H9 (cell line): ENCODE measurements at regions not wholly inside any gene's neighbourhood (a gene's known extent, or its start where the extent isn't known, plus 50 kb on each side); places are given as distances from the start of the nearest gene placed in this dataset.

Source experiments
- DNase-seq: peaks from one replicate; pipeline ENCODE4 v3.0.0-alpha.2; 2017
- H2AFZ ChIP-seq: one replicate; pipeline ENCODE4 v1.6.1; 2013; ENCODE audit warnings: mild to moderate bottlenecking, low read length, control low read depth, moderate library complexity
- H2AK5ac ChIP-seq: 2 replicates; pipeline ENCODE4 v1.6.1; 2013; ENCODE audit warnings: low read length, control low read depth, mixed read lengths; ENCODE audit not compliant: insufficient read length
- H2BK120ac ChIP-seq: one replicate; pipeline ENCODE4 v1.6.1; 2013; ENCODE audit warnings: low read depth, mild to moderate bottlenecking, low read length, control low read depth, inconsistent platforms; ENCODE audit not compliant: poor library complexity, severe bottlenecking
- H2BK12ac ChIP-seq: 2 replicates; pipeline ENCODE4 v1.6.1; 2013; ENCODE audit warnings: low read length, control low read depth, mixed read lengths, low read depth; ENCODE audit not compliant: insufficient read length
- H2BK15ac ChIP-seq: 2 replicates; pipeline ENCODE4 v1.6.1; 2013; ENCODE audit warnings: low read depth, low read length, control low read depth
- H2BK20ac ChIP-seq: one replicate; pipeline ENCODE4 v1.6.1; 2013; ENCODE audit warnings: low read depth, mild to moderate bottlenecking, low read length, control low read depth, inconsistent platforms; ENCODE audit not compliant: poor library complexity, severe bottlenecking
- H2BK5ac ChIP-seq: 2 replicates; pipeline ENCODE4 v1.6.1; 2013; ENCODE audit warnings: low read length, control low read depth, mixed read lengths; ENCODE audit not compliant: insufficient read length
- H3K14ac ChIP-seq: 2 replicates; pipeline ENCODE4 v1.6.1; 2013; ENCODE audit warnings: low read length, control low read depth; ENCODE audit not compliant: insufficient read depth
- H3K18ac ChIP-seq: 2 replicates; pipeline ENCODE4 v1.6.1; 2013; ENCODE audit warnings: low read depth, mild to moderate bottlenecking, mixed read lengths, low read length, control low read depth; ENCODE audit not compliant: insufficient read length
- H3K23ac ChIP-seq: 2 replicates; pipeline ENCODE4 v1.6.1; 2013; ENCODE audit warnings: low read length, control low read depth, mixed read lengths, low read depth; ENCODE audit not compliant: insufficient read length
- H3K23me2 ChIP-seq: 2 replicates; pipeline ENCODE4 v1.6.1; 2013; ENCODE audit warnings: low read depth, mild to moderate bottlenecking, mixed read lengths, low read length, control low read depth; ENCODE audit not compliant: insufficient read length, poor library complexity, severe bottlenecking
- H3K27ac ChIP-seq: 2 replicates; pipeline ENCODE4 v1.5.1; 2013; ENCODE audit warnings: low read length, control low read depth, mixed read lengths, low read depth; ENCODE audit not compliant: insufficient read length
- H3K27me3 ChIP-seq: 2 replicates; pipeline ENCODE4 v1.6.1; 2013; ENCODE audit warnings: low read length, control low read depth, inconsistent platforms; ENCODE audit not compliant: insufficient read depth
- H3K4ac ChIP-seq: 2 replicates; pipeline ENCODE4 v1.6.1; 2013; ENCODE audit warnings: low read depth, mild to moderate bottlenecking, control low read depth, inconsistent platforms, low read length, moderate library complexity
- H3K4me1 ChIP-seq: 2 replicates; pipeline ENCODE4 v1.6.1; 2013; ENCODE audit warnings: low read length, control low read depth, inconsistent platforms; ENCODE audit not compliant: insufficient read depth
- H3K4me2 ChIP-seq: 2 replicates; pipeline ENCODE4 v1.6.1; 2013; ENCODE audit warnings: low read length, control low read depth, mixed read lengths; ENCODE audit not compliant: insufficient read length, insufficient read depth
- H3K56ac ChIP-seq: 2 replicates; pipeline ENCODE4 v1.6.1; 2013; ENCODE audit warnings: low read depth, mild to moderate bottlenecking, mixed read lengths, low read length, control low read depth; ENCODE audit not compliant: insufficient read length
- H3K79me1 ChIP-seq: 2 replicates; pipeline ENCODE4 v1.6.1; 2013; ENCODE audit warnings: low read depth, mild to moderate bottlenecking, moderate library complexity, low read length, control low read depth, inconsistent platforms; ENCODE audit not compliant: insufficient read depth, poor library complexity, severe bottlenecking
- H3K79me2 ChIP-seq: 2 replicates; pipeline ENCODE4 v1.6.1; 2013; ENCODE audit warnings: low read length, control low read depth, inconsistent platforms; ENCODE audit not compliant: insufficient read depth
- H3K9ac ChIP-seq: 2 replicates; pipeline ENCODE4 v1.6.1; 2013; ENCODE audit warnings: low read length, control low read depth, mixed read lengths; ENCODE audit not compliant: insufficient read length; ENCODE audit errors: extremely low read depth
- H3K9me3 ChIP-seq: one replicate; pipeline ENCODE4 v1.6.1; 2013; ENCODE audit warnings: low read depth, low read length, inconsistent platforms; ENCODE audit not compliant: control insufficient read depth
- H3T11ph ChIP-seq: one replicate; pipeline ENCODE4 v1.6.1; 2013; ENCODE audit warnings: mild to moderate bottlenecking, low read length, control low read depth, inconsistent platforms
- H4K20me1 ChIP-seq: one replicate; pipeline ENCODE4 v1.6.1; 2013; ENCODE audit not compliant: control insufficient read depth, insufficient read length, insufficient read depth
- H4K5ac ChIP-seq: 2 replicates; pipeline ENCODE4 v1.6.1; 2013; ENCODE audit warnings: low read depth, mild to moderate bottlenecking, mixed read lengths, low read length, control low read depth; ENCODE audit not compliant: insufficient read length
- H4K8ac ChIP-seq: replicated peaks from 2 replicates; pipeline ENCODE4 v1.6.1; 2013; ENCODE audit warnings: low read length, control low read depth, mixed read lengths, low read depth; ENCODE audit not compliant: insufficient read length
- H4K91ac ChIP-seq: 2 replicates; pipeline ENCODE4 v1.6.1; 2013; ENCODE audit warnings: low read depth, mild to moderate bottlenecking, moderate library complexity, mixed read lengths, low read length, control low read depth; ENCODE audit not compliant: insufficient read length
- H3K27ac Mint-ChIP-seq, 3 experiments: 2 replicates in 2 of 3; 3 replicates in 1 of 3; pipeline ENCODE4 v1.8.0; 2020 to 2021; ENCODE audit warnings: mixed read lengths in 3 of 3, mild to moderate bottlenecking in 1 of 3, moderate library complexity in 1 of 3
- H3K27me3 Mint-ChIP-seq: 2 replicates; pipeline ENCODE4 v1.8.0; 2021; ENCODE audit warnings: low read depth, mild to moderate bottlenecking, moderate library complexity, mixed read lengths
- H3K36me3 Mint-ChIP-seq, 3 experiments: 2 replicates in 2 of 3; 3 replicates in 1 of 3; pipeline ENCODE4 v1.8.0; 2020 to 2021; ENCODE audit warnings: low read depth in 3 of 3, mixed read lengths in 3 of 3; ENCODE audit not compliant: insufficient read depth in 1 of 3
- H3K4me1 Mint-ChIP-seq, 2 experiments: 2 replicates each; pipeline ENCODE4 v1.8.0; 2020; ENCODE audit warnings: mixed read lengths in 2 of 2
- H3K4me3 Mint-ChIP-seq, 2 experiments: 2 replicates in 1 of 2; 3 replicates in 1 of 2; pipeline ENCODE4 v1.8.0; 2020 to 2021; ENCODE audit warnings: mild to moderate bottlenecking in 2 of 2, mixed read lengths in 2 of 2, moderate library complexity in 1 of 2
- H3K9me3 Mint-ChIP-seq, 2 experiments: 2 replicates in 1 of 2; 3 replicates in 1 of 2; pipeline ENCODE4 v1.8.0; 2020; ENCODE audit warnings: mild to moderate bottlenecking in 2 of 2, mixed read lengths in 2 of 2, moderate library complexity in 1 of 2
- WGBS: extraction: QIAGEN DNeasy Blood & Tissue Kit; methylation state at CpG from one replicate; pipeline ENCODE4 v1.1.7; 2013; ENCODE audit warnings: missing lambda C conversion rate, low lambda C conversion rate, mixed read lengths; ENCODE audit not compliant: insufficient read length; ENCODE audit errors: extremely low coverage; 5-methylcytosine and 5-hydroxymethylcytosine counted together
- TF ChIP-seq, protein P1 (sequence below): fragments of 200-600 bp; sonication (generic); conservative IDR thresholded peaks from 3 replicates; pipeline ENCODE4 v1.8.0; 2021; ENCODE audit warnings: antibody characterized with exemption, mild to moderate bottlenecking

DNA sequence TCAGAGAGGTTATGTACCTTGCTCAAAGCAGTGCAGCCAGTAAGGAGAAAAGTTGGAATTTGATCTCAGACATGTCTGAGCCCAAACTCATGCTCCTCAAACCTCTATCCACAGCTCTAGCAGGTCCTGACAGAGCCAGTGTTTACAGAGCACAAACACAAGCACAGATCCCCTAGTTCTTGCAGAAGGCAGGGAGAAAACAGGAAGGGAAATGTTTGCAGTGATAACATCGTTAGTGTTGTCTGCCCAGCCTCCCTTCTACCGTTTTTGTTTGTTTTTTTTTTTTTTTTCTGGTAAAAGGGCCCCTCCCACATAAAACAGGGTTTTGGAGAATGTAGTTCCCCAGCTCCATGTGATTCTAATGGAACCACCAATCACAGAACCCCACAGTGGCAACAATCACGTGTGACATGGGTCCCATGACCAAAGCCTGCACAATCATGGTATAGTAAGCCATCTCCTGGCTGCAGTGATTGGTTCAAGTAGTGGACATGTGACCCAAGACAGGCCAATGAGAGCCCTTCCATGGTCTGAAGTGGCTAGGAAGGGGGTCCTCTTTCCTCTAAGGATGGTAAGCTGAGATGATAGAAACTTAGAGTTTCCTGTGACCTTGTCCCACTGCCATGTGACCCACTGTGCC is 513.4 kb downstream of the MED13L start:
- no CpG with 5 or more reads among the region's 3 CpGs for WGBS
- Histone ChIP-seq H3K79me1 (no peaks in the 10 kb centered on the region), H3K27ac (no peak overlapping the region), H2BK12ac (no peak overlapping the region), H2BK15ac (no peak overlapping the region), H2AFZ (no peak overlapping the region), H3K79me2 (no peaks in the 10 kb centered on the region), H2AK5ac (no peak overlapping the region), H3T11ph (no peak overlapping the region), H3K9ac (no peak overlapping the region), H2BK5ac (no peak overlapping the region), H3K14ac (no peak overlapping the region), H3K18ac (no peak overlapping the region), H2BK20ac (no peak overlapping the region), H4K5ac (no peak overlapping the region), H3K9me3 (no peaks in the 10 kb centered on the region), H4K20me1 (no peaks in the 10 kb centered on the region), H3K23me2 (no peaks in the 10 kb centered on the region), H3K4me2 (no peak overlapping the region), H4K91ac (no peak overlapping the region), H3K56ac (no peak overlapping the region), H3K23ac (no peak overlapping the region), H3K27me3 (no peaks in the 10 kb centered on the region), H4K8ac (no peak overlapping the region), H3K4me1 (no peaks in the 10 kb centered on the region), H2BK120ac (no peak overlapping the region), H3K4ac (no peak overlapping the region)
- H3K27me3 Mint-ChIP-seq: peaks cover 4% of the 10 kb centered on the region
- peaks cover under 1 to 1% of the 10 kb centered on the region in 2 experiments; a peak in 1 of 4 replicates for H3K4me1 Mint-ChIP-seq
- TF ChIP-seq, protein P1, sequence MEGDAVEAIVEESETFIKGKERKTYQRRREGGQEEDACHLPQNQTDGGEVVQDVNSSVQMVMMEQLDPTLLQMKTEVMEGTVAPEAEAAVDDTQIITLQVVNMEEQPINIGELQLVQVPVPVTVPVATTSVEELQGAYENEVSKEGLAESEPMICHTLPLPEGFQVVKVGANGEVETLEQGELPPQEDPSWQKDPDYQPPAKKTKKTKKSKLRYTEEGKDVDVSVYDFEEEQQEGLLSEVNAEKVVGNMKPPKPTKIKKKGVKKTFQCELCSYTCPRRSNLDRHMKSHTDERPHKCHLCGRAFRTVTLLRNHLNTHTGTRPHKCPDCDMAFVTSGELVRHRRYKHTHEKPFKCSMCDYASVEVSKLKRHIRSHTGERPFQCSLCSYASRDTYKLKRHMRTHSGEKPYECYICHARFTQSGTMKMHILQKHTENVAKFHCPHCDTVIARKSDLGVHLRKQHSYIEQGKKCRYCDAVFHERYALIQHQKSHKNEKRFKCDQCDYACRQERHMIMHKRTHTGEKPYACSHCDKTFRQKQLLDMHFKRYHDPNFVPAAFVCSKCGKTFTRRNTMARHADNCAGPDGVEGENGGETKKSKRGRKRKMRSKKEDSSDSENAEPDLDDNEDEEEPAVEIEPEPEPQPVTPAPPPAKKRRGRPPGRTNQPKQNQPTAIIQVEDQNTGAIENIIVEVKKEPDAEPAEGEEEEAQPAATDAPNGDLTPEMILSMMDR: no peak
- no peak for DNase-seq
- H3K9me3 Mint-ChIP-seq: no peaks in the 10 kb centered on the region
- no peak overlapping the region for H3K4me3 Mint-ChIP-seq
- H3K36me3 Mint-ChIP-seq: no peaks in the 10 kb centered on the region
- no peak overlapping the region for H3K27ac Mint-ChIP-seq
